H1 (cell line): ENCODE measurements at regions not wholly inside any gene's neighbourhood (a gene's known extent, or its start where the extent isn't known, plus 50 kb on each side); places are given as distances from the start of the nearest gene placed in this dataset.

ENCODE experiments used
- FOSL1 ChIP-seq: IDR thresholded peaks from 2 replicates; pipeline ENCODE4 v1.6.1; 2011; ENCODE audit warnings: mild to moderate bottlenecking, low read depth, low read length, moderate library complexity; ENCODE audit not compliant: insufficient read depth
- KDM1A ChIP-seq: fragments of 200-600, 300-600 bp; sonication (generic); IDR thresholded peaks from 2 replicates; pipeline ENCODE4 v1.7.1; 2016; ENCODE audit warnings: mild to moderate bottlenecking, low read length, borderline replicate concordance

- no peak for TF ChIP-seq FOSL1
- no peak for TF ChIP-seq KDM1A
These were observed 135.3 kb upstream of the BEND6 start (continued) for GRCh38 chr6:56819604-56820003.
